ENCODE measurements at regions not wholly inside any gene's neighbourhood (a gene's known extent, or its start where the extent isn't known, plus 50 kb on each side); places are given as distances from the start of the nearest gene placed in this dataset.

GRCh38 chr6:21970569-21971300, 326.1 kb downstream of the PRL start:
- no peak overlapping the region for H3K4me3 ChIP-seq (ENCODE audit: insufficient read depth, low read depth, low read length)
- H3K9me3 ChIP-seq (ENCODE audit: control insufficient read depth, insufficient read depth, low read length): no peaks in the 10 kb centered on the region; the same call in 1 of the 2 replicates
- H3K79me1 ChIP-seq (ENCODE audit: low read depth in 1 of 2, low read length in 2 of 2): no peaks in the 10 kb centered on the region
- TF ChIP-seq USF2 (IDR thresholded peaks at IDR 0.05; ENCODE audit: low read depth, low read length) (no peak), MAZ (IDR thresholded peaks at IDR 0.05; ENCODE audit: borderline replicate concordance, low read depth, low read length) (no peak), FOS (IDR thresholded peaks at IDR 0.05; ENCODE audit: low read depth, low read length) (no peak), CEBPB (IDR thresholded peaks at IDR 0.05; ENCODE audit: low read depth, low read length) (no peak), RAD21 (IDR thresholded peaks at IDR 0.05; ENCODE audit: low read length) (no peak)
- H3K14ac ChIP-seq (replicated peaks; ENCODE audit: low read depth, low read length): no peak overlapping the region
- no peak overlapping the region for H3K4me2 ChIP-seq (ENCODE audit: low read depth, low read length)
- no peak overlapping the region for H2BK20ac ChIP-seq (ENCODE audit: low read depth, low read length)
- H3K27ac ChIP-seq (ENCODE audit: insufficient read depth, low read length): no peak overlapping the region
- ATAC-seq (ENCODE audit: low read depth) (no peak), DNase-seq (no peak)
- H3K9me1 ChIP-seq (ENCODE audit: insufficient read depth, low read length): no peaks in the 10 kb centered on the region
- H3K36me3 ChIP-seq (ENCODE audit: control insufficient read depth, insufficient read depth, low read length): no peaks in the 10 kb centered on the region
- H2BK120ac ChIP-seq (ENCODE audit: low read depth, low read length): no peak overlapping the region
- in situ Hi-C loops (cut with MboI; ENCODE audit: low sequenced_read_pairs): no loop called here
- H2AK9ac ChIP-seq (replicated peaks; ENCODE audit: low read depth, low read length, poor library complexity): no peak overlapping the region
- no peak overlapping the region for H2BK15ac ChIP-seq (ENCODE audit: low read depth, low read length)
- no peak overlapping the region for H4K91ac ChIP-seq (ENCODE audit: insufficient read depth, low read depth, low read length)
- no peak overlapping the region for H3K56ac ChIP-seq (ENCODE audit: extremely low read depth, insufficient read depth, low read length)
- WGBS, 2 experiments (ENCODE audit: extremely low coverage in 2 of 2, insufficient read length in 1 of 2): 76% methylated on average over 3 of the region's 9 CpGs; no CpG with 5 or more reads in 1 of the 2 experiments
- H2AK5ac ChIP-seq (ENCODE audit: low read depth, low read length): no peak overlapping the region
- no peak overlapping the region for H2AFZ ChIP-seq (replicated peaks; ENCODE audit: low read length, poor library complexity)
- CTCF ChIA-PET: interaction anchor here (0.6 to 1.2 kb wide), 3 partner anchors 16 to 951 kb away, joined by 3 to 4 read pairs (median 3); no protein-coding TSS in a partner anchor
- no peak overlapping the region for H4K5ac ChIP-seq (ENCODE audit: low read depth, low read length)
- H3K4ac ChIP-seq (ENCODE audit: low read depth, low read length): no peak overlapping the region
- H4K20me1 ChIP-seq (ENCODE audit: insufficient read depth, low read length): no peaks in the 10 kb centered on the region
- H3K23ac ChIP-seq (ENCODE audit: low read depth, low read length): no peak overlapping the region
- H3K27me3 ChIP-seq (ENCODE audit: control insufficient read depth, insufficient read depth, low read length): no peaks in the 10 kb centered on the region
- H3K4me1 ChIP-seq (ENCODE audit: control insufficient read depth, insufficient read depth, low read length): no peaks in the 10 kb centered on the region
- no peak overlapping the region; the same call in 1 of the 2 replicates for H3K18ac ChIP-seq (ENCODE audit: low read depth, low read length)
- dilution Hi-C loops (cut with HindIII; ENCODE audit: low sequenced_read_pairs, unreplicated experiment): no loop called here
- POLR2A ChIA-PET (ENCODE audit: unreplicated experiment): no interaction called here
- no peak overlapping the region for H2BK5ac ChIP-seq (ENCODE audit: low read depth, low read length, poor library complexity, severe bottlenecking)
- H3K9ac ChIP-seq (ENCODE audit: low read depth, low read length): no peak overlapping the region
- H4K8ac ChIP-seq (ENCODE audit: low read depth in 2 of 2, low read length in 2 of 2): no peak overlapping the region
- no TSS peak for BruUV-seq (replicated peaks)
- intact Hi-C loops (cut with micrococcal nuclease): no loop called here
